Caki2 (cell line): ENCODE measurements at regions not wholly inside any gene's neighbourhood (a gene's known extent, or its start where the extent isn't known, plus 50 kb on each side); places are given as distances from the start of the nearest gene placed in this dataset.

Source experiments
- DNase-seq: peaks from one replicate; pipeline ENCODE4 v3.0.0-alpha.2; 2015; ENCODE audit warnings: low read depth
- in situ Hi-C: cut with HindIII; loops from 2 replicates; pipeline ENCODE4 v1.10.0; 2016; ENCODE audit warnings: low sequenced_read_pairs, low pct_unique_long_range_greater_than_20kb, mixed read lengths

DNA sequence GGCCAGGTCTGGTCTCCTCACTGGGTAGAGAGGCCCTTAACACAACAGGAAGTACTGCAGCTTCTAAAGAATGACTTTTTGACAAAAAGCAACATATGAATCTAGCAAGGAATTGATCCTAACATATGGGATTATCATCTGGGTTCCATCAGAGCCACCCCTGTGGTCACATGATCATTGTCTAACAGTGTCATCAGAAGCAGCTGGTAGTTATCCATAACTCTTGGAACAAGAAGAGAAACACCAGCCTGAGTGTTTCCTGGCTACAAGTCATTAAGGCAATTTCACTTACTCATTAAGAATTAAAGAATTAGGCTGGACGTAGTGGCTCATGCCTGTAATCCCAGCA lies 219.3 kb upstream of the ARID1B start:
- in situ Hi-C loops = no loop called here
- no peak for DNase-seq

DNA sequence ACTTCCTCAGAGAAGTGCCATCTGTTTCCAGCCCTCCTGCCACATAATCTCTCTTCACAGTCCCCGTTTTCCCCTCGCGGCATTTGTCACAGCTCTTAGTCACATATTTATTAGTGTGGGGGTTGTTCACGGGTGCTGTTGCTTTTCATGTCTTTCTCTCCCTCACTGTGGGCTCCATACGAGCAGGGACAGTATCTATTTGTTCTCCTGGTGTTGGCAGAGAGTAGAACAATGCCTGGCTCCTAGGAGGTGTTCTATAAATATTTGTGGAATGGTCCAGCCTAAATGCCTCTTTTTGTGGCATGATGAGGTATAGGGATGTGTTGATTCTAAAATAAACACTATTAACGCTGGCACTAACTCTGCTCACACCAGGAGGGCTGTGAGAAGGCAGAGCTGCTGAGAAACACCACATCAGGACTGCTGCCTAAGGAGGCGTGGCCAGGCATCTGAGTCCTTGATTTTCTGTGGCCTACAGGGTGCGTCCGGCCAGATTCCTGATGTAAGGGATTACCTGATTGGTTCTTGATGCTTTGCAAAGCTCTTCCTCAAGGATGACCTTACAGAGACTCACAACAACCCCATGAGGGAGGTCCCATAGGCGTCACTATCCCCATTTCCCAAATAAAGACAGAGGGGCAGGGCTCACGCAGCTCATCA lies 219.8 kb upstream of the ARID1B start:
- DNase-seq = no peak
- in situ Hi-C loops = no loop called here

- no peak for DNase-seq
- in situ Hi-C loops = no loop called here
Measured at GRCh38 chr6:156556811-156557210, 220.4 kb upstream of the ARID1B start.

GRCh38 chr6:156555116-156555515 lies 222.1 kb upstream of the ARID1B start:
- no peak for DNase-seq
- in situ Hi-C loops = no loop called here

DNA sequence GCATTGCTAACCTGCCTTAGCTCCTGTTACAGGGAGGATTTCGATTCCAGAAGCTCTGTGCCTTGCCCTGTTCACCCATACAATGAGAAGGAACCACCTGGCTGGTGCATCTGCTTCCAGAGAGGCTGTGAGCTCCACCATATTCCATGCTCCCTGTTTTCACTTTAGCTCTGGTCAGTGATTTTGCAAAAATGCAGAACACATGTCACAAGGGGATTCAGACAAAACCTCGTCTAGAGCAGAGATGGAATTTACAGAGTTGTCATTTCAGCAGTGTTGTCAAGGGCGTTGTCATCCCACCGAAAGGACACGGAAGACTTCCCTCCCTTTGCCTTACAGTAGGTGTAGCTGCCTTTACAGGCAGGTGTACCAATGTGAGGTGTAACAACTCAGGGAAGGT lies 223.0 kb upstream of the ARID1B start:
- no peak for DNase-seq
- in situ Hi-C loops = no loop called here

DNA sequence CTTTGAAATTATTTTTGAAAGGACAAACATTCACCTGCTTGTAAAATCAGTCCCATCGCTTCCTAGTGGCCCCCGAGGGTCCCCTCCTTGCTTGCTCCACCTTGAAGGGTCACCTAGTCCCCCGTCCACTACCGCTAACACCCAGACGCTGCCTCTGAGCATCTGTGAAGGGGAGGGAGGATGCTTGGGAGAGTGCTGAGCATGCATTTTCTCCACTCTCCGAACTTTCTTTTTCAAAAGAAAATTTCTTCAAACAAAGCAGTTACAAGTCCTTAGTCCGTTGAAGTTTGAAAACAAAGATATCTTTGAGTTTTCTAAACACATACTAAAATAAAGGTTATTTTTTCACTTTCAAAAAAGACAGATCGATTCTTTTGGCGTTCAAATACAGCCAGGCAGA lies 224.3 kb upstream of the ARID1B start:
- in situ Hi-C loops = no loop called here
- no peak for DNase-seq

GRCh38 chr6:156550949-156551348 lies 226.2 kb upstream of the ARID1B start:
- in situ Hi-C loops = no loop called here
- no peak for DNase-seq

DNA sequence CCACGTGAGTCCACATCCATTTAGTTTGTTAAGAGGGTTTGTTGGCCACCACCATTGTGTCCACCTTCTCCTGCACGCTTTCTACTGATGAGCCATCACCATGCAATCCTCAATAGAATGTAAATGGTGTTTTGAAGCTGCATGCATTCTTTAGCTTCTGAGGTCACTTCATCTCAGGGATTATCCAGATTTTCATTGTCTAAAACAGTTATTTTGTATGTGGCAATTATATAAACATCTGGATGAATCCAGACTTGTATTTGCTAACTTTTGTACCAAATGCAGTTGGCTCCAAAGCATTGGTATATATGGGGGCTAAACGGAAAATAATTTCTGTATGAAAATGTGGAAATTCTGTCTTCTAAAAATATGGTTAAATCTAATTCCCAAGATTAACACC lies 231.2 kb upstream of the ARID1B start:
- in situ Hi-C loops = no loop called here
- DNase-seq = no peak

GRCh38 chr6:156545021-156545420 lies 232.2 kb upstream of the ARID1B start:
- DNase-seq = no peak
- in situ Hi-C loops = no loop called here

DNA sequence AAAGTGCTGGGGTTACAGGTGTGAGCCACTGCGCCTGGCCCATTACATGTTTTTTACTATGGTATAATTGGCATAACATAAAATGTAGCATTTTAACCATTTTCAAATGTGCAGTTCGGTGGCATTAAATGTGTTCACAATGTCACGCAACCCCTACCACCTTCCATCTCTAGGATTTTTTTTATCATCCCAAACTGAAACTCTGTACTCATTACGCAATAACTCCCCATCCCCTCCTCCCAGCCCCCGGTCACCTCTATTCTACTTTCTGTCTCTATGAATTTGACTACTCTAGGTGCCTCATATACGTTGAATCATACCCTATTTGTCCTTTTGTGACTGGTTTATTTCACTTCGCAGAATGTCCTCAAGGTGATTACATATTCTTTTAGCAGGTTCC lies 233.1 kb upstream of the ARID1B start:
- no peak for DNase-seq

DNA sequence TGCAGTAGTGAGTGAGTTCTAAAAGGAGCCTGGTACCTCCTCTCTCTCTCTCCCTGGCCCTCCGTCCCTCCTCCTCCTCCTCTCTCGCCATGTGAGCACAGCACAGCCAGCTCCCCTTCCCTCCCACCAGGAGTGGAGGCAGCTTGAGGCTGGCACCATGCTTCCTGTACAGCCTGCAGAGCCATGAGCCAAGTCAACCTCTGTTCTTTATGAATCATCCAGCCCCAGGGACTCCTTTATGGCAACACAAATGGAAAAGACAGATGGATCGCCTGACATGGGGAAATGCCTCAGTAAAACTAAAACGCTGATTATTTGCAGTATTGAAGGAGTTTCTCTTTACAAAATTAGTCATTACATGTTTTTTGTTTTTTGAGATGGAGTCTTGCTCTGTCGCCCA lies 233.7 kb upstream of the ARID1B start:
- no peak for DNase-seq
- in situ Hi-C loops = no loop called here

More for the DNA sequence above, 233.1 kb upstream of the ARID1B start:
- in situ Hi-C loops = no loop called here

DNA sequence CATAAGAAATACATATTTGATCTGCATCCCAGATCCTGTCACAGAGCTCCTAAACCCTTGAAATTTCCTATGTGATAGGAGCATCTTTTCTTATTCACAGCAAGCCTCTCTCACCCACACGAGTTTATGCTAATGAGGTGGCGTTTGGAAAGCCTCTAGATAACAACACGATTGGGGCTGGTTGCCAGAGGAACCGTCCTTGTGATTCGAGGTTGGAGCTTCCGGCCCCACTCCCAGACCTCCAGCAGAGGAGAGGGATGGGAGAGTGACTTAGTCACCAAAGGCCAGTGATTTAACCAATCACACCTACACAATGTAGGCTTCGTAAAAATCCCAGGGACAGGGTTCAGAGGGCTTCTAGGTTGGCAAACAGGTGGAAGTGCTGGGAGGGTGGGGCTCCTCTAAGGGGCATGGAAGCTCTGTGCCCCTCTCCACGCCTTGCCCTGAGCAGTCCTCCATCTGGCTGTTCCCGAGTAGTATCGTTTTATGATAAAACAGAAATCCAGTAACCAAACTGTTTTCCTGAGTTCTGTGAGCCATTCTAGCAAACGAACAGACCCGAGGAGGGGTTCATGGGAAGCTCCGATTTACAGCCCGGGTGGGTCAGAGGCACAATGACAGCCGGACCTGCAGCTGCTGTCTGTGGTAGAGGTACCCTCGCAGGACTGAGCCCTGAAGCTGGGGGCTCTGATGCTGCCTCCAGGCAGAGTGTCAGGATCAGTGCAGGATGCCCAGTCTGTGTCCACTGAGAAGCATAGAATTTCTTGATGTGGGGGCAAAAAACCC lies 238.1 kb upstream of the ARID1B start:
- DNase-seq = no peak
- in situ Hi-C loops = no loop called here

GRCh38 chr6:156534594-156534993 lies 242.6 kb upstream of the ARID1B start:
- in situ Hi-C loops = no loop called here
- DNase-seq = no peak

DNA sequence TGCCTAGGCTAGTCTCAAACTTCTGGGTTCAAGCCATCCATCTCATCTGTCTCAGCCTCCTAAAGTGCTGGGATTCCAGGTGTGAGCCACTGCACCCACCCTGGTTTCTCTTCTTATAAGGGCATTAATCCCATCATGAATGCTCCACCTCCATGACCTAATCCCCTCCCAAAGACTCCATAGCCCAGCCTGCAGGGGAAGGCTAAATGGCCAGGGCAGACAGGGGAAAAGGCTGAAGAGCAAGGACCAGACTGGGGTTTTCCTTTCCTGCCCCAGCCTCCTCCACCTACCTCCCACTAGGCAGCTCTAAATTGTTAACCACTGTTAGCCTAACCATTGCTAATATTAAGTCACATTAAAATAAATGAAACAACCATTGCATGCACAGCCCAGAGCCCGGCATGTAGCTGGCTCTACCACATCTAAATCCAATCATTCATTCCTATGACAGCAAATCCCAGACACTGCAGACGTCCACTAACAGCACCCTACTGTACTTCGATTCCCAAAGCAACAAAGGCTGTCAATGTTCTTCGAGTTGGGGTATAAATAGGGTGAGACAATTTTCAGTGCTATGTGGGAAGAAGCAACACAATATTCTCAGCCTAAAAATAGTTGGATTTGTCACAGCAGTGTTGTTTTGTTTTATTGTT lies 243.2 kb upstream of the ARID1B start:
- in situ Hi-C loops = no loop called here

DNA sequence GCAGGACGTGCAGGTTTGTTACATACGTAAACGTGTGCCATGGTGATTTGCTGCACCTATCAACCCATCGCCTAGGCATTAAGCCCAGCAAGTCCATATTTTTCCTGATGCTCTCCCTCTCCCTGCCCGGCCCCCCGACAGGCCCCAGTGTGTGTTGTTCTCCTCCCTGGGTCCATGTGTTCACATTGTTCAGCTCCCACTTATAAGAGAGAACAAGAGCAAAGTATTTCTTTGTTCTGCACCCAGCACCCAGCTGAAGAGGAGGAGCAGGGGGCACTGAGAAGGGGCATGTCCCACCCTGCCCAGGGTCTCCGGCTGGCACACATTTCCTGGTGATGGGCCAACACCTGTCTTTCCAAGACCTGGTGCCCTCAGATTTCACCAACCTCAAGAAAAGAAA lies 251.1 kb upstream of the ARID1B start:
- in situ Hi-C loops = no loop called here
- no peak for DNase-seq

More for the DNA sequence above, 243.2 kb upstream of the ARID1B start:
- no peak for DNase-seq

- no peak for DNase-seq
- in situ Hi-C loops = no loop called here
Measured at GRCh38 chr6:156525541-156525940, 251.6 kb upstream of the ARID1B start.

DNA sequence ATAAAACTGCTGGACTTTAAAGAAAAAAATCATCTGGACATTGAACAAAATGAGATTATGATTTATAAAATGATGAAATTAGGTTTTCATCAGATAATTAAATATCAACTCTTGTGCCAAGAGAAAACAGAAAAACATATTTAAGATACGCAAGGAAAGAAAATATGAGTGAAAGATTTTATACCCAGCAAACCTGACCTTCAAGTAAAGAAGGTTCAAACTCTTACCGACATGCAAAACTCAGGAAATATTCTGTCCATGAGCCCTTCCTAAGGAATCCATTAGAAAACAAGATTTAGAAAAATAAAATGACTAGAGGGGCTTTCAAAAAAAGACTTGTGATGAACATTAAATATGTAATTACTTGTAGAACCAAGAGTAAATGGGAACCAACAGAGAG lies 257.2 kb upstream of the ARID1B start:
- no peak for DNase-seq
- in situ Hi-C loops = no loop called here

DNA sequence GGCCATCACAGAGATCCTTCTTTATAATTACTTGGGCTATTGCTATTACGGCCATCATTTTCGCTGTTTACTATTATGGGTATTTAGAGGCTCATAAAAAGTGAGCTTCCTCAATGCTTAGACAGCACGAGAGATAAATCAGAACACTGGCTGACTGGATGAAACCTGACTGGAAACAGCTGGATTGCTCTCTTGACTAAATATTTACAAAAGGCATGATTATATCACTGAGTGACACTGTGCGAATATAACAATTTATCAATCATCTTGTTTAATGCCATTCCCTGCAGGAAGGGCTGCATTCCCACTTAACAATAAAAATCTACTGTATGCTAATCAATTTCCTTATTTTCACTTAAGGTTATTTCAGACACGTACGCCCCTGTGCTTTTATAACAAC lies 260.1 kb upstream of the ARID1B start:
- in situ Hi-C loops = no loop called here
- DNase-seq = no peak

GRCh38 chr6:156515242-156515641 lies 261.9 kb upstream of the ARID1B start:
- DNase-seq = no peak
- in situ Hi-C loops = no loop called here

GRCh38 chr6:156513504-156513903 lies 263.7 kb upstream of the ARID1B start:
- DNase-seq = no peak
- in situ Hi-C loops = no loop called here
